ENCODE measurements at regions not wholly inside any gene's neighbourhood (a gene's known extent, or its start where the extent isn't known, plus 50 kb on each side); places are given as distances from the start of the nearest gene placed in this dataset.

- no peak for TF ChIP-seq EZH2phosphoT487 (IDR thresholded peaks at IDR 0.05; ENCODE audit: insufficient read depth, low read depth)
- no peak for TF ChIP-seq EZH2 (IDR thresholded peaks at IDR 0.05; ENCODE audit: insufficient read depth, poor library complexity, severe bottlenecking)
These were observed 281.1 kb upstream of the CXADR start for GRCh38 chr21:17231771-17232170.

Measured in GM23248 (cell line).